HG03354 (cell line): ENCODE measurements at regions not wholly inside any gene's neighbourhood (a gene's known extent, or its start where the extent isn't known, plus 50 kb on each side); places are given as distances from the start of the nearest gene placed in this dataset.
"Not testable (repeated sequence)": the region's sequence is repeated elsewhere in the genome, so short reads cannot be mapped to it uniquely, and the experiment has no call there.

ENCODE experiments used
- ATAC-seq: cut with Tn5 transposase; IDR thresholded peaks from one replicate; pipeline ENCODE4 v1.9.1; 2021; ENCODE audit warnings: mild to moderate bottlenecking; ENCODE audit not compliant: unreplicated experiment, poor library complexity, severe bottlenecking

GRCh38 chr18:41128126-41128525 lies 826.9 kb upstream of the PIK3C3 start:
- ATAC-seq = no peak

- ATAC-seq = no peak
Observed at GRCh38 chr18:41126541-41127235, 828.3 kb upstream of the PIK3C3 start.

GRCh38 chr18:41121116-41121826 lies 833.8 kb upstream of the PIK3C3 start:
- ATAC-seq = no peak

GRCh38 chr18:41119031-41119430 lies 836.0 kb upstream of the PIK3C3 start:
- ATAC-seq = no peak

- ATAC-seq = no peak
Observed at GRCh38 chr18:41113885-41114482, 841.0 kb upstream of the PIK3C3 start.

- ATAC-seq = no peak
Observed at GRCh38 chr18:41099451-41099850, 855.6 kb upstream of the PIK3C3 start.

- ATAC-seq = no peak
Observed at GRCh38 chr18:41096504-41096903, 858.5 kb upstream of the PIK3C3 start.

GRCh38 chr18:41077076-41077475 lies 878.0 kb upstream of the PIK3C3 start:
- no peak for ATAC-seq

- no peak for ATAC-seq
Observed at GRCh38 chr18:41075212-41075611, 879.8 kb upstream of the PIK3C3 start.

GRCh38 chr18:41073372-41073954 lies 881.6 kb upstream of the PIK3C3 start:
- no peak for ATAC-seq

GRCh38 chr18:41072946-41073345 lies 882.1 kb upstream of the PIK3C3 start:
- no peak for ATAC-seq

GRCh38 chr18:41071826-41072225 lies 883.2 kb upstream of the PIK3C3 start:
- ATAC-seq = no peak

GRCh38 chr18:41069167-41069566 lies 885.9 kb upstream of the PIK3C3 start:
- ATAC-seq = no peak

GRCh38 chr18:41064916-41065315 lies 890.1 kb upstream of the PIK3C3 start:
- no peak for ATAC-seq

GRCh38 chr18:41060967-41061366 lies 894.1 kb upstream of the PIK3C3 start:
- ATAC-seq = no peak

- no peak for ATAC-seq
Observed at GRCh38 chr18:41059126-41059415, 896.0 kb upstream of the PIK3C3 start.

GRCh38 chr18:41058351-41059125 lies 896.5 kb upstream of the PIK3C3 start:
- no peak for ATAC-seq

- no peak for ATAC-seq
Observed at GRCh38 chr18:41052625-41053024, 902.4 kb upstream of the PIK3C3 start.

- not testable (repeated sequence) for ATAC-seq
Observed at GRCh38 chr18:41046250-41046649, 908.8 kb upstream of the PIK3C3 start.

GRCh38 chr18:41043876-41044275 lies 911.2 kb upstream of the PIK3C3 start:
- ATAC-seq = no peak
